COLO668 (cell line): ENCODE measurements at regions not wholly inside any gene's neighbourhood (a gene's known extent, or its start where the extent isn't known, plus 50 kb on each side); places are given as distances from the start of the nearest gene placed in this dataset.
A peak's percentile ranks its signal among the peaks of the same experiment; 100 is the strongest.
"Not testable (repeated sequence)": the region's sequence is repeated elsewhere in the genome, so short reads cannot be mapped to it uniquely, and the experiment has no call there.

ENCODE experiments used
- DNase-seq: peaks from one replicate; lab custom pipeline; 2025; ENCODE audit not compliant: unreplicated experiment; lab: John Stamatoyannopoulos, UW

DNA sequence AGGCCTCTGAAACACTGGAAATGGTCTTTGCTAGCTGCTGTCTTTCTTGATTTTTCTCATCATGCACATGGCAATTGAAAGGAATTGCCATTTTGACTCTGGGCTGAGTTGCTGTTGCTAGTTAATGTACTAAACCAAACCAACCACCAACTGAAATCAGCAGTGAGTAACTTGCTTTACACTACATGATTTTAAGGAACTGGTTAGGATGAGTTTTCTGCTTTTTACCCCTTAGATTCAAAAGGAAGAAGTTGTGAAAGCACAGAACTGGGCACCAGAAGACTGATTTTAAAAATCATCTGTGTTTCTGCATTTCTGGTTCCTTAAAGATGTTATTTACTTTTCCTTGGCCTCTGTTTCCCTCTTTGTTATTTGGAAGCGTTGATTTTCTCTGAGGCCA is 361.9 kb downstream of the HLX start:
- no peak for DNase-seq

DNA sequence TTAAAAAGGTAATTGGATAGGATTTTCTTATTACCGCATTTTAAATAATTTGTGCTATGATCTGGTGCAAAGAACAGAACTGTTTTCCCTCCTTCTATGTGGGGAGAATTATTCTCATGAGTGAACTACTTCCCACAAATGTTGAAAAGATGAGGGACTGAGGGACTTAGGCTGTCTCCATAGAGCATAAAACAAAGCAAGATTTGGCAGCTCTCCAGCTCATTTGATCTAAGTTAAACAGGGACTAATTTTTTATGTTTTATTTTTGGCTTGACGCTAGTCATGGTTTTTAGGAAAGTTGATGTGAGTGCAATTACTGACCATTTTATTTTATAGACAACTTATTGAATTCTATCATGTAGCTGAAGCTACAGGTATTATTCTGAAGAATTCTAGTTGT is 362.3 kb downstream of the HLX start:
- no peak for DNase-seq

DNA sequence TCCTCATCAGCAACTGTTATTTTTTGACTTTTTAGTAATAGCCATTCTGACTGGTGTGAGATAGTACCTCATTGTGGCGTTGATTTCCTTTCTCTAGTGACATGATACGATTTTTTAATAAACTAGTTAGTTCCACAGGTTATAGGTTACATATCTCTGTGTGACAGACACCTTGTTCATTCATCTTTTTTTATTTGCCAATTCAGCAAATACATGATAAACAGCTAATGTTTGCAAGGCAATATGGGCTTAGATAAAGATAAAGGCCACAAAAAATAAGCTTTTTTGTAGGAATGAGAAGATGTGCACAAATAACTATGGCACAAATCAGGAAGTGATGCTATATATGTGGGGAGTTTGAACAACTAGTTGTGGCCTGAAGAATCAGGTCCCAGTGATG is 366.8 kb downstream of the HLX start:
- DNase-seq = no peak

DNA sequence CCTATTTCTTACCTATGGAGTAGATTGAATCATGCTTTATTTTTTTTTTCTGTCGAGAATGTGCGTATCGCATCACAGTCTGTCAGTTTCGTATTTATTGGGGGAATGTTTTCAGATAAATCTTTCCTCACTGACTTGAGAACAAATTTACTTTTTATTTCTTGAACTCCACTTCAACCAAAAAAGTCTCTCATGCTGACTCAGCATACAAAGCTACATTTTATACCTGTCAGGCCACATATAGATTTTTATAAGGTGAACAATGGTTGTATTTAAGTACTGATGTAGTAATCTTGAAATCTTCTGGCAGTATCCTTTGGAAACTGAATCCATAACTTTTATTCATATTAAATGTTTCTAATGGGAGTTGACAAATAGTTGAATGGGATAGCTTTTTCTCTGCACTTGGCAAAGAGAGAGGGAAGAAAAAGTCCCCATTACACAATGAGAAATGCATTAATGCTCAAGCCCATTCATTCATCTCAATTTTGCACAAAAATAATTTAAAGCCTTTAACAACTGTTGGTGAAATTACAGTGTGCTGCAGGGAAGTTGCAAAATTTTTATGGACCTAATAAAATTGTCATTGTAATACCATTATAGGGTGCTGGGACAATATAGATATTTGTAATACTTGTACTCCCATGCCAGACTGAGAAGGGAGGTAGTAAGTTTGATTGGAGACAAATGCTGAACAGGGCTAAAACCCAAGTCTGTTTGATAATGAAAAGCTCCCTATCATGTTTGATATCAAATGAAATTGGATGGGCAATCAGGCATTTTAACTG is 367.6 kb downstream of the HLX start:
- no peak for DNase-seq

DNA sequence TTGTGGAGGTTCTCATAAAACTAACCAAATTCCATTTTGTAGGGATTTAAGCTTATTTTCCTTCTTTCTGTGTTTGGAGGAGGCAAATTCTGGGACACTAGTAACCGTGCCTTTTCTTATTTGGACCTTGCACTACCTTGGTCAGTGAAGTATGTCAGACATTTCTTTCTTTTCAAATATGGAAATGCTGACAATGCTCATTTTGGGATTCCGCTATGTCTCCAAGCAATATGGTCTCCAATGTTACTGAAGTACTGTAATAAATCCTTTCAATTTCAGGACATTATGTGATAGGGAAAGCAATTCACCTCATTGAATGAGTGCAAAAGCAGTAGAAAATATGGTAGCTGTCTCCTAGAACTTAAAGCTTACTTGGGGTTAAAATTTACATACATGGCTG is 372.3 kb downstream of the HLX start:
- DNase-seq = no peak

DNA sequence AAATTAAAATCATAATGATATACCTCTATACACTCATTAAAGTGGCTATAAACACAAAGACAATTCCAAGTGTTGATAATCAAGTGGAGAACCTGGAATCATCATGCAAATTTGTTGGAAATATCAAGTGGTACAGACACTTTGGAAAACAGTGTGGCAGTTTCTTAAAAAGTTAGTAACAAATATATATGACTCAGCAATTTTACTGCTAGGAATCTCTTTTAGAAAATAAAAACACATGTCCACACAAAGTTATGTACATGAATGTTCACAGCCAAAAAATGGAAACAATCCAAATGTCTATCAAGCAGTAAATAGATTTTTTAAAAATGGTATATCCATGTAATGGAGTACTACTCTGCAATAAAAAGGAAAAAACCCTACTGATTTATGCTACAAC is 375.6 kb downstream of the HLX start:
- no peak for DNase-seq

DNA sequence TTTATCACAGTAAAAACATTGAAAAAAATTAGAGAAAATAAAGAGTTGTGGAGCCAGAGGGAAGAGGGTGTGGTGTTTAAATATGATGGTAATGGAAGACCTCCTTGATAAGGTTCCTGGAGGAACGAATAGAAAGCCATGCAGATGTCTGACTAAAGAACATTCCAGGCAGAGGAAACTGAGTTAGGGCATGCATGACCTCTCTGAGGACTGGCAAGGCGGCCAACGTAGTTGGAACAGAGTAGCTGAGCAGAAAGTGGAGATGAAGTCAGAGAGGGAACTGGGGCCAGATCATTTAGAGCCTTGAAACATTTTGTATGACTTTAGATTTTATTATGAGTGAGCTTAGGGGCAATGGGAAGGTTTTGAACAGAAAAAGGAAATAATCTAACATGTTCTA is 377.5 kb downstream of the HLX start:
- DNase-seq = no peak

DNA sequence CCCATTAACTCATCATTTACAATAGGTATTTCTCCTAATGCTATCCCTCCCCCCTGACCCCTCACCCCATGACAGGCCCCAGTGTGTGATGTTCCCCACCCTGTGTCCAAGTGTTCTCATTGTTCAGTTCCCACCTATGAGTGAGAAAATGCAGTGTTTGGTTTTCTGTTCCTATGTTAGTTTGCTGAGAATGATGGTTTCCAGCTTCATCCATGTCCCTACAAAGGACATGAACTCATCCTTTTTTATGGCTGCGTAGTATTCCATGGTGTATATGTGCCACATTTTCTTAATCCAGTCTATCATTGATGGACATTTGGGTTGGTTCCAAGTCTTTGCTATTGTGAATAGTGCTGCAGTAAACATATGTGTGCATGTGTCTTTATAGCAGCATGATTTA is 378.3 kb downstream of the HLX start:
- DNase-seq = not testable (repeated sequence)

DNA sequence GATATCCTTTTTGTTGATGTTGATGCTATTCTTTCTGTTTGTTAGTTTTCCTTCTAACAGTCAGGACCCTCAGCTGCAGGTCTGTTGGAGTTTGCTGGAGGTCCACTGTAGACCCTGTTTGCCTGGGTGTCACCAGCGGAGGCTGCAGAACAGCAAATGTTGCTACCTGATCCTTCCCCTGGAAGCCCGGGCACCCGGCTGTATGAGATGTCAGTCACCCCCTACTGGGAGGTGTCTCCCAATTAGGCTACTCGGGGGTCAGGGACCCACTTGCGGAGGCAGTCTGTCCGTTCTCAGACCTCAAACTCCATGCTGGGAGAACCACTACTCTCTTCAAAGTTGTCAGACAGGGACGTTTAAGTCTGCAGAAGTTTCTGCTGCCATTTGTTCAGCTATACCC is 383.4 kb downstream of the HLX start:
- DNase-seq = not testable (repeated sequence)

DNA sequence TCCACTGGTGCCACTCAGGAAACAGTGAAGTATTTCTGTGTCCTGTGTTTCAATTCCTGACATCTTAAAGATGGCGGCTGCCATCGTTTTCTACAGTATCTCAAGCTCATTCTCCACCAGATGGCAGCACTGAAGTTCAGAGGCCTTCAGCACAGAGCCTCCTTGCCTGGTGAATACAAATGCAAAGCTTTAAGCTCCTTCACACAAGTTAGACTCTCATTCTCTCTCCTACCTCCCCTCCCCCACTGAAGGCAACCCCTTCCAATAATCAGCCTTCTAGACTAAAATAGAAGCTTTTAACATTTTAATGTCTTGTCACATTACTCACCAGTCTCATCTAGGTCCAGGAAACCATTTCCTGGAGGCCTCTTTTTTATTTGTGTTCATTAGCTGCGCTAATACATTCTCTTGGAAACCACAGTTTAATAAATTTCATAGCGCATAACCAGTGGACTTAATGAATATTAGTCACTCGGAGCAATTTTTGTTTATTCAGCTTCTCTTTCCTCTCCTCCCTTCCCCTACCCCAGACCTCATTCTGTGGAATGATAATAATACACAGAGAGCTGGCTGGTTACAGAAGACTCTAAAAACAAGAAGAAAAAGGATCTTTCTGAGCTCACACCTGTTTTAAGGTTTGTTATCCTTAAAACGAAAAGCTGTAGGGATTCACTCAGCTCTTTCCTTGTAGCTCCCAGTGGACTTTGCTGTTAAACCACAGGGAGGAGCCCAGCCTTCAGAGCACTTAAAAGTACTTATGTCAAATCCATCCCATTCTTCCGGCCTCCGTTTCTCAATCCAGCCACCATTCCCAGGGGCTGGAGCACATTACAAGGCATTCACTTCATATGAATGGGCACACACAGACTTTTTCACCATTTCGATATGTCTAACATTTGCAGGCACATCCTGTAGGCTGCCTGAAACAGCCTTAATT is 384.9 kb downstream of the HLX start:
- peak; percentile 49 for DNase-seq

DNA sequence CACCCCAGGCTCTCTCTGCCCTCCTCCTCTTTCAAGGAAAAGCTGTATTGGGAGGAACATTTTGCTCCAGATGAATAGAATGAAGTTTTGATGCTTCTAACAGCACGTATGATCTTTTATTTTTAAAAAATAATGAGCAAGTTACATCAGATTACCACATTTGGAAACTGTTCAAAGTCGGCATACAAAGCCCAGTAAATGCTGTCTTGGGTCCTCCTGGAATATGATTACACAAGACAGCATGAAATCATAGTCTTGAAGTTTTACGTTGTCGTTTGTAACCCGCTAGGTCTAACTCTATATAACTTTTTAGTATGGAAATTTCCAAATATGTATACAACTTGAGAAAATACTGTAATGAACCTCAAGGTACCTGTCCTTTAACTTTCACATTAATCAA is 385.6 kb downstream of the HLX start:
- no peak for DNase-seq

DNA sequence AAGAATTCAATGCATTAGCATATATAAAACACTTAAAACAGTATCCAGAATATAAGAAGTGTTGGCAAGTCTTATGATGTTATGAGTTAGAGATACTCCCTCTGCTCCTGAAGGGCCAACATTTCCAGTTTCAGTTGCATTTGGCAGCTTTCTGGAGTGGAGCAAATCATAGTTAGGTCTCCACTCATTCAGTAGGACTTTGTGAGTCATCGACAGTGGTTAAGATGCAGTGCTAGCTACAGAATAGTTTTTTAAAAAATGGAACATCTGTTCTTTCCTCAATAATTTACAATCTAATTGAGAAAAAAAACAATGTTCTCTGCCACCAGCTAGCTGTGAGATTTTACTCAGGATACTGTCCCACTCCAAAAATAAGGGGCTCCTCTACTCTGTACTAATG is 389.1 kb downstream of the HLX start:
- DNase-seq = no peak

DNA sequence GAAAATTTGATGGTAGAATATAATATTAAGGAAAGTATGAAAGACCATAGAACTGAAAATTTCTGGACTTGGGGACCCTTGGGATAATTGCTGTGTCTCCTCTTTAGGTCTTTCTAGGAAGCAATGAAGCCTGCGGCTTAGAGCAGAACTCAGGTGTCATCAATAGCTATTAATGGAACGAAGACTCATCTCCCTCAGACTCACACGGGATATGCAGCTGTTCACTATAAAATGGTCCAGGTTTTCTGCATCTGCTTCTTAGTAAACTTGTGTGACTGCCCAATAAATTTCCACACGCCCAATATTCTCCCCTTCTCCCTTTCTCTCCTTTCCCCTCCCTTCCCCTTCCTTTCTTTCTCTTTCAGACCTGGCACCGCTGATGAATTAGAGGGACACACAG is 392.5 kb downstream of the HLX start:
- DNase-seq = no peak

DNA sequence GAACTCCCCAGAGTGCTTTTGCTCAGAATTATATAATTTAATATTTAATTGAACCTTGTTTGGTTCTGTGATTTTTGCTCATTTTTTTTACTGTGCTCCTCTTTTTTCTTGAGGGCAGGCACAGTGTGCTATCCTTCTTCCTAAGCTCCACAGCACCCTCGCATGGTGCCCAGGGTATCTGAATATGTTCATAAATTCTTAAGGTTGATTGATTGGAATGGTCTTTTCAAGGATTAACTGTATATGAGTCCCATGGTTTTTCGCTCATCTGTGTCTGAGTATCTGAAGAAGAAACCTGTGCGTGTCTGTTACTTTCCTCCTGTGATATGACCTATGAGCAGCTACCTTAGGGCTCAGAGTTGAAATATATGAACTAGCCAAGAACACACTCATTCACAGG is 393.7 kb downstream of the HLX start:
- DNase-seq = no peak

DNA sequence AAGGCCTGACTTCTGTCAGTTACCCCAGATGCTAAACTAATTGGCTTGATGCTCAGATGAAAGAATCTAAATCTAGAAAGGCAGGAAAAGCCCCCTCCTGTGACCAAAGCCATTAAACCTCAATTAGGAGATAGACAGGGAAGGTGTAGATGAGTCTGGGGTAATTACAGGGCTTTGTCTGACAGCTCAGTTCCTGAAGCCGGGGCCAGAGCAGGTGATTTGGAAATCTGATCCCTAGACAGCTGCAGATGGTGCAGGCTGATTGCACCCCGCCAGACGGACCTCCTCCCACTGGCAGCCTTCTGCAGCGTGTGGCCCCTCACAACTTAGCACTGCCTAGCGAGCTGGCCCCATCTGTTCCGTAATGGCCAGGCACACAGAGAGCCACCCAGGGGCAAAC is 395.1 kb downstream of the HLX start:
- peak; percentile 89 for DNase-seq

DNA sequence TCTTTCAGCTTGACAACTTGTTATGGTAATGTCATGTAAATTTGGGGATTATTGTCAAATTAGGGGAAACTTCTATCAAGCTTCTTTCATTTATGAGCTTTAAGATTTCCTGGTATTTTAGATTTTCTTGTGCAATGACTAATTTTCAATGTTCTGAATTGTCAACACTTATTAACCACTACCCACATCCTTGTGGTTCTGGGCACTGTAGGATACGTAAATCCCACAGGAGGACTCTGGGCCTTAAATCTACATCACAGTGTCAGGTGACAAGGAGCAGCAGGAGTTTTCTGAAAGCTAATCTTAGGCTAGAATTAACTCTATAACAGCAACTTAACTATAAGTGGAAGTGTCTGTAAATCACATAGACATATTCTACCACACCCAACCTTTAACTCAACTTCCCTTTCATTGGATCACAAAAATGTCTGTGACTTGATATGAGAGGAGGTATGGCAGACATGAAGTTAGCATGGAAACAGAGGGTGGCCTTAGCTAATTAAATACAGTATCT is 397.7 kb downstream of the HLX start:
- no peak for DNase-seq

DNA sequence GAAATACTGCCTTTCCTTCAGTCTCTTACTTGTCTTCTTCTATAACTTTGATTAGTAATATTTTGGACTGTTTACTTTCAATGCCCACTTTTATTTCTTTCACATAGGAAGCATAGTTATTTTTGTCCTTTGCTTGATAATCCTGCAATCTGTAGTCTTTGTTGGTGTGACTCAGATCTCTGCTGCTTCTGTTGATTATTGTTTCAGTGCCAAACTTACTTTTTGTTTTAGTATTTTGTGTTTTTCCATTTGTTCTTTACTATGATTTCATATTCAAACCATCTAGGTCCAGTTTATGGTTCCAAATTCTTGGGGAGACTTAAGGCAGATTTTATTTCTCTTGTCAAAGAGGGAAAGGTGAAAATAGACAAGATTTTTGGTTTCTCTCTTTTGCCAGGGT is 399.9 kb downstream of the HLX start:
- DNase-seq = no peak

DNA sequence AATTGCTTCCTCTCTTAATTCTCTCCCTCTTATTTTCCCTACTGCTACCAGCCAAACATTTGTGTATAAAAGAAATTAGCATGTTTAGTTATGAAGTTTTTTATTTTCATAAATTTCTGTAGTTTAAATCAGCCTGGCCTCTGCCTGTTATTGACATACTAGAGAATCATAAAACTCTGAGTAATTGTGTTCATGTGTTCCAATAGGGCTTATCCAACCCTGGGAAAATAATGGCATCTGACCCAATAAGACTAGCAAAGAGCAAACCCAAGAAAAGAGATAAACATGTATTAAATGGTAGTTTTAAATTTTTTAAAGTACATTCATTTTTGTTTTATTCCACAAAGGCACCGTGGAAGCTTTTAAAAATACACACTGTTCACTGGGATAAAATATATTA is 404.3 kb downstream of the HLX start:
- DNase-seq = no peak

DNA sequence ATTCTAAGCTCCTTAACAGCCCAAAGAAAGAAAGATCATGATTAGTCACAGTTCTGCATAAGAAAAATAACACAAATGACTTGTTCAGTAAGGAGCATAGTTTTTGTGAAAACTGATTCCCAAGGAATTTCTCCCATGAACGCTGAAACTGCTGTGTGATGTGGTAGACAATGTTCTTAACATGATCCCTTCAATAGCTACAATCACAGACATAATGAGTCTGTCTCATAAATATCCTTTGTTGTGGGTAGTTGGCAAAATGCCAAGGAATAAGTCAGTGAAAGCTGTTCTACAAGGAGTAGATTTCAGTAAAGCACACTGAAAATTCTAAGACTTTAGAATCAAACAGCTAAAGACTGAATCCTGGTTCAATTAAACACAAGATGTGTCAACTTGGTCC is 404.8 kb downstream of the HLX start:
- no peak for DNase-seq

DNA sequence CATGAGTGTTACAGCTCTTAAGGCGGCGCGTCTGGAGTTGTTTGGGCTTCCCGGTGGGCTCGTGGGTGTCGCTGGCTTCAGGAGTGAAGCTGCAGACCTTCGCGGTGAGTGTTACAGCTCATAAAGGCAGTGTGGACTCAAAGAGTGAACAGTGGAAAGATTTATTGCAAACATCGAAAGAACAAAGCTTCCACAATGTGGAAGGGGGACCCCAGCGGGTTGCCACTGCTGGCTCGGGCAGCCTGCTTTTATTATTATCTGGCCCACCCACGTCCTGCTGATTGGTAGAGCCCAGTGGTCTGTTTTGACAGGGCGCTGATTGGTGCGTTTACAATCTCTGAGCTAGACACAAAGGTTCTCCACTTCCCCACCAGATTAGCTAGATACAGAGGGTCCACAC is 405.7 kb downstream of the HLX start:
- not testable (repeated sequence) for DNase-seq

DNA sequence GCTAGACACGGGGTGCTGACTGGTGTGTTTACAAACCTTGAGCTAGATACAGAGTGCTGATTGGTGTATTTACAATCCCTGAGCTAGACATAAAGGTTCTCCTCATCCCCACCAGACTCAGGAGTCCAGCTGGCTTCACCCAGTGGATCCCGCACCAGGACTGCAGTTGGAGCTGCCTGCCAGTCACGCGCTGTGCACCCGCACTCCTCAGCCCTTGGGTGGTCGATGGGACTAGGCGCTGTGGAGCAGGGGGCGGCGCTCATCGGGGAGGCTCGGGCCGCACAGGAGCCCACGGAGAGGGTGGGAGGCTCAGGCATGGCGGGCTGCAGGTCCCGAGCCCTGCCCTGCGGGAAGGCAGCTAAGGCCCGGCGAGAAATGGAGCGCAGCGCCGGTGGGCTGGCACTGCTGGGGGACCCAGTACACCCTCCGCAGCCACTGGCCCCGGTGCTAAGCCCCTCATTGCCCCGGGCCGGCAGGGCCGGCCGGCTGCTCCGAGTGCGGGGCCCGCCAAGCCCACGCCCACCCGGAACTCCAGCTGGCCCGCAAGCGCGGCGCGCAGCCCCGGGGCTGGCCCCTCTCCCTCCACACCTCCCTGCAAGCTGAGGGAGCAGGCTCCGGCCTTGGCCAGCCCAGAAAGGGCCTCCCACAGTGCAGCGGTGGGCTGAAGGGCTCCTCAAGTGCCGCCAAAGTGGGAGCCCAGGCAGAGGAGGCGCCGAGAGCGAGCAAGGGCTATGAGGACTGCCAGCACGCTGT is 406.4 kb downstream of the HLX start:
- not testable (repeated sequence) for DNase-seq
